ENCODE measurements at regions not wholly inside any gene's neighbourhood (a gene's known extent, or its start where the extent isn't known, plus 50 kb on each side); places are given as distances from the start of the nearest gene placed in this dataset.
"Not testable (repeated sequence)": the region's sequence is repeated elsewhere in the genome, so short reads cannot be mapped to it uniquely, and the experiment has no call there.

DNA sequence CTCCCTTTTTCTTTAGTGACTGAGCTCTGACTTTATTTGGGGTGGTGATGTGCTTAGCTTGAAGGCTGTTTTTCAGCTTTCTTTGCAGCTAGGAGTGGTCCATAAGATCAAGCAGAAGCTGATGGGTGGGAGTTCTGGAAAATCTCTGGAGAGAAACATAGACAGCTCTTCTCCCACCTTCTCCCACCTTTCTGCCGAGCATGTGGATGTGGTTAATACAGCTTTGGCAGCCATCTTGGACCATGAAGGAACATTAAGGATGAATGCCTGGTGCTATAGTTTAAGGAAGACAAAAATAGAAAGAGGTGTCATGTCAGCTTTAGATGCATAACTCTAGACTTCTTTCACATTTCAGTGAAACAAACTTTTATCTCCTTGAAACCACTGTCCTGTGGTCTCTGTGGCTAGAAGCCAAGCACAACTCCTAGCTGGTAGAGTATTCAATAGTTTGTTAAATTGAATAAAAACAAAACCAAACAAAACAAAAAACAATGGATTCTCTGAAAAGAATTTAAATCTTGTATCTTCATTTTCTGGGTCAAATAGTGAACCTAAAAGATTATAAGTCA, 203.6 kb upstream of the SESN3 start:
- DNase-seq (ENCODE audit: low read depth) = no peak

DNA sequence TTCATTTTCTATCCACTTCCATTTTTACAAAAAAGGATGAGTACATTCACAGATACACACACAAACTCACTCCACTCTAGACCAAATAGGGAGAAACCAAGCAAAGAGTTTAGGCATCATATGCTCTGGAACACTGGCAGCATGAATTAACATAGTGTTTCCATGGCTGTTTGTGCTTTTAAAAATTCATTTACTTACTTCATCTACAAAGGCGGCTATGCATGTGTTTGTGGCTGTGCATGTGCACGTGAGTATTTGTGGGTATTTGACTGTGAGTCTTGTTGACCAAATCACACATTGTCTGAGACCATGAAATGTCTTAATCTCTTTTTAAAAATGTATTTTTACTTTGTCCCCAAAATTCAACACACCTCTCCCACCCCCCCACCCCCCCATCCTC, 203.0 kb upstream of the SESN3 start:
- no peak for DNase-seq (ENCODE audit: low read depth)

GRCh38 chr11:95432714-95433503, 201.9 kb upstream of the SESN3 start:
- DNase-seq (ENCODE audit: low read depth) = no peak

DNA sequence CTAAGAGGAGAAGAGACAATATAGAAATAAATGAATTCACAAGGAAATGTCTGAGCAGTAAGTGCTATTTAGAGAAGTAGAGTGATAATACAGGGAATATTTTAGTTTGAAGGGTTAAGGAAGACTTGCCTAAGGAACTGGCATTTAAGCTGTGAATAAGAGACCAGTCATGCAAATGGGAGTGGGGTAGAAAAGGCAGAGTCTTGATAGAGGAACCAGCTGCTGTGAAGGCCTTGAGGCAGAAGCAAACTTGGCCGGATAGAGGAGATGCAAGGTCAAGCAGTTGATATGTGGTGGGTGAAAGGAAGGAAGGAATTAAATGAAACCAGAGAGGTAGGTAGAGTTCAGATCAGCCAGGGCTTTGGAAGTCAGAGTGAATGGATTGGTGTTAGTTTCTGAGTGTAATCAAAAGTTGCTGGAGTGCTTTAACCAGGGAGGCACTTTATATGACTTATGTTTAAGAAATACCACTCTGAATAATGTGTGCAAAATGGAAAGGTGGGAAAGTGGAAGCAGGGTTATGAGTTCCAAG, 198.4 kb upstream of the SESN3 start:
- DNase-seq (ENCODE audit: low read depth) = no peak

DNA sequence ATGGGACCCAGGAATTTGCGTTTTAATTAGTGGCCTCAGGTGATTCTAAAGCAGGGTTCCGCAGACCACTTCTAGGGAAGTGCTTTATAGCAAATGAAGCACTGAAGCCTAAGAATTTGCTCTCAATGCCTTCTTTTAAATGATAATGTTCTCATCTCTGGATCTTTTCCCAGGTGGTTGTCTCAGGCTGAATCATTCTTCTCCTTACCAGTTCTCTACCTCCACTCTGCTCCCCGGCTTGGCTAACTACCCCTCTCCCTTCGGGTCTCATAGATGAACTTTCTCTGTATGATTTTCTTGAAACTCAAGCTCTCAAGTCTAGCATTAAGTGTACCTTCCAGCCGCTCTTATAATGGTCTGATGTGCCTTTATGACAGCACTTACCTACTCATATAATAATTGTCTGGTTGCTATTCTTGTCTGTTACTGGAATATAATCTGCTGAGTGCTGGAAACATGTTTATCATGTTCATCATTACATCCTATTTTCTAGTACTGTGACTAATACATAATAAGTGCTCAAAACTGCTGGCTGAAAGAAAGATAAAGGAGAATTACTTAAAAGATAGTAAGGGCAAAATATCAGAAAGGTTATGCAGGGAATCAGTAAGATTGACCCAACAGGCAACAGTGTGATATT, 195.9 kb upstream of the SESN3 start:
- no peak for DNase-seq (ENCODE audit: low read depth)

GRCh38 chr11:95419915-95420314, 188.9 kb upstream of the SESN3 start:
- no peak for DNase-seq (ENCODE audit: low read depth)

- no peak for DNase-seq (ENCODE audit: low read depth)
Measured at GRCh38 chr11:95418916-95419315, 187.9 kb upstream of the SESN3 start.

DNA sequence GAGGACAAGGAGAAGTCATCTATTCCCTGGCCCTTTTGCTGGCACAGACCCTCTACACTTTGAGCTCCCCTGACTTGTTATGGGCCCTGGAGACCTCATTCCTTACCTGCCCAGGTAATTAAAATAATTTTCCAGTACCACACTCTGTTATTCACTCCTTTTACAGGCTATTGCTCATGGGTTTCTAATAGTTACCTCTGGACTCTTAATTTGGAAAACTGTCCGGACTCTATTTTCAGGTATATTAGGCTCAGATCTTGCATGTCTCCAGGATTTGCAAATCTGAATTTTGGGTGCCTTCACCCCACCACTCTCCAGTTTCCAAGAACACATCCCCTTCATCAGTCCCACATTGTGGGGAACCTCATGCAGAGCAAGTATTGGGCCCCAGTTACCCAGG, 186.8 kb upstream of the SESN3 start:
- no peak for DNase-seq (ENCODE audit: low read depth)

DNA sequence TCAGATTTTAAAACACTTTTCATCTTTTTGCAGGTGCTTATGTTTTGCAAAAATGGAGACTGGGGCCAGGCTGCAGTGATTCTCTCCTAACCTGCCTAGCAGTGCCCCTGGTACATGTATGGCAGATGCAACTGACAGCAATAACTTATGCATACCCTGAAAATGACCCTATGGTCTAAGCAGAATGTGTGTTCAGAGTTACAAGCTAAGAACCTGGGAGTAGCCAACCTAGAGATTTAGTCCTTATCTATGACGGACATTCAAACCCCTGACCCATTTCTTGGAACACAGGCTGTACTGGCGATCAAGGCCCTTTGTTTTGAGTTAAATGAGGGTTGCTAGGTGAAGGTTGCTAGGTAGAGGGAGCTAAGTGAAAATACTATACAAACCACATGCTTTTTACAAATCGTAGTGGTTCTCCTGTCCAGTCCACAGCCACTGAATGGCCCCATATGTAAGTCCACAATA, 184.9 kb upstream of the SESN3 start:
- no peak for DNase-seq (ENCODE audit: low read depth)

DNA sequence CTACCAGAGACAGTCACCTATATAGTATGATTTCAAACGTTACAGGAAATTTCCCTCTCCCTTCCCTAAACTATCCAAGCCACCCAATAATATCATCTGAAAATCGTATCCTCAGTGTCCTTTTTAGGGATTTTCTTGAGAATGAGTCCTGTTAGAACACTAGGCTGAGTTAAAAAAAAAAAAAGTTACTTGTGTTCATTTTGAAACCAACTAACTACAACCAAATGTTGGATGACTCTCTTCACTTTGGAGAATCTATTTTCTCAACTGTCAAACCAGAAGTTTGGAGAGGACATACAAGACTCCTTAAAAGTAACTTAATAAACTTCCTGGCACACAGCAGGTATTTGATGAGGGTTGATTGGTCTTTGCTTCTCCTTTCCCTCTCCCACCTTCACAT, 183.2 kb upstream of the SESN3 start:
- no peak for DNase-seq (ENCODE audit: low read depth)

DNA sequence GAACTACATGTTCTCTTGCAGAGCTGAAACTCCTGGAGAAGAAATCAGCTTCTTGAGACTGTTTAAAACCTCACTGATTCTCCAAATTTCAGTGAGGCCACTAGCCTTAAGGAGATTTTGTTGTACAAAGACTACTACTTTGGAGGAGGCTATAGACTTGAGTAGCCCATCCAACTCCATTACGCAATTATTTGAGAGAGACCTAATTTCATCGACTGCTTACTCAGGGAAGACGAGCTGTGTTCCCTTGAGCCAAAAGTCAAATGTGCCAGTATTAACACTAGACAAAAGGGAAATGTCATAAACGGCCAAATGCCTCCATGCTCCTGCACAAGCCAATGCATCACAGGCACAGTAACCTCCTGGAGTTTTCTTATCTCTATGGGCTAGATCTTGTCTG, 182.8 kb upstream of the SESN3 start:
- no peak for DNase-seq (ENCODE audit: low read depth)

DNA sequence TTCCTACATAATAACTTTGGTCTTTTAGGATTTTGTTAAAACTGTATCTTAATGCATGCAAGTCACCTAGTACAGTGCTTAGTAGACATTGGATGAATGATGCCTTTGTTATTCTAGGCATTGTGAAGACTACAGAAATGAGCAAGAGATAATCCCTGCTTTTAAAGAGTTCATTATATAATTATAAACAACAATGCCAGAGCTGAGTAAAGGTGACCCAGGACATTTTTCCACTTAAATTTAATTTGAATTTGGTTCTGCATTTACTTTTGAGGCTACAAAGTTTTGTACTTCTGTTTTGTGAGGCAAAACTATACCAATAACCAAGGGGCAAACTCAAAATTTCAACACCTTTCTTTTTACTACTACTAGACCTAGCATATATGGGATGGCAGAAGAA, 182.0 kb upstream of the SESN3 start:
- DNase-seq (ENCODE audit: low read depth) = no peak

DNA sequence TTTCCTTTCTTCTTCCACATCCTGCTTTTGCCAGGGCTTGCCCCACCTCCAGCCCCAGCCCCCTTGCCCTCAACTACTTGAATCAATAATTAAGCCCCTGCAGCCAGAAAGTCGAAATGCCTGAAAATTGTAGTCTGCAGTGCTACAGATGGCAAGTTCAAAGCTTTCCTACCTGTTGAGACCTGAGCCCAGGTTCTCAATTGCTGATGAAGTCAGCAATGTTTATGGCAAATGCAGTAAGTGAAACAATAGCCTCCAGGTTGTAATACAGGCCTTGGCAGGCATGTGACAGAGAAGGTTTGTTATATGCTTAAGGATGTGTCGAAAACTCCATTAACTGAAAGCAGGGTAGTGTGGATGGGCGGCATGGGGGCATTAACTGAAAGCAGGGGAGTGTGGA, 181.1 kb upstream of the SESN3 start:
- no peak for DNase-seq (ENCODE audit: low read depth)

- DNase-seq (ENCODE audit: low read depth) = not testable (repeated sequence)
Measured at GRCh38 chr11:95410707-95411106, 179.7 kb upstream of the SESN3 start.

GRCh38 chr11:95406271-95406670, 175.3 kb upstream of the SESN3 start:
- DNase-seq (ENCODE audit: low read depth) = no peak

- no peak for DNase-seq (ENCODE audit: low read depth)
Measured at GRCh38 chr11:95404370-95404769, 173.4 kb upstream of the SESN3 start.

- DNase-seq (ENCODE audit: low read depth) = no peak
Measured at GRCh38 chr11:95398437-95399112, 167.6 kb upstream of the SESN3 start.

DNA sequence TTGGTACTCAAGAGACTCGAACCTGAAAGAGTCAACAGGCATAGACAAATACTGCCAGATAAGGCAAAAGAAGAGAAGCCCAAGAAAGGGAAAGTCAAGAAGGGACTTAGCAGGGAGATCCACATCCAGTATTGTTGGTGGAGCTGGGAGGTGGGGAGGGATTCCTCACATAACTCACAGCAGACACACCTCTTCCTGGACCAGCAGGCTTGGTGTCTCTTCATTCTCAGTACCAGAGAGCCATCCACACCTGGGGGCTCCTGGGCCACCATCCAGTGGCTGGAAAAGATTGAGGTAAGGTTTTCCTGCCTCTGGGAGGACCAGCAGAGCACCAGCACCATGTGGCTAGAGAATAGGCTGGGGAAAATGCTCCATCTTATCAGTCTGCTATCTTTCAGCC, 161.6 kb upstream of the SESN3 start:
- no peak for DNase-seq (ENCODE audit: low read depth)

DNA sequence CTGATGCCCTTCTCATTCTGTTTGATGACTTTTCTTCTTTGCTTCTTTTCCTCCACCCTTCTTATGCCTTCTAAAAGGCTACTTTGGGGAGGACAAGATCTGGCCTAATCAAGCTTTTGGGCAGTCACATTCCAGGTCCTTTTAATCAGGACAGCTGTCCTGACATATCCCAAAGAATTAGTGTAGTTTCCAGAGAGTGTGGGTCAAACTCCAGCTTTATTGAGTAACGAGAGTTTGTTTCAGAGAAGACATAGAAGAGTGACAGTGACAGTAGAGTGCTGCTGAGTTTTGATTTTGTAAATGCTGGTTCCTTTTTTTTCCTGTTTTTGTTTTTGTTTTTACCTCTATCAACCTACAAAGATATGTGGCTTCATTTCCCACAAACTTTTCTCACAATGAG, 158.4 kb upstream of the SESN3 start:
- no peak for DNase-seq (ENCODE audit: low read depth)

DNA sequence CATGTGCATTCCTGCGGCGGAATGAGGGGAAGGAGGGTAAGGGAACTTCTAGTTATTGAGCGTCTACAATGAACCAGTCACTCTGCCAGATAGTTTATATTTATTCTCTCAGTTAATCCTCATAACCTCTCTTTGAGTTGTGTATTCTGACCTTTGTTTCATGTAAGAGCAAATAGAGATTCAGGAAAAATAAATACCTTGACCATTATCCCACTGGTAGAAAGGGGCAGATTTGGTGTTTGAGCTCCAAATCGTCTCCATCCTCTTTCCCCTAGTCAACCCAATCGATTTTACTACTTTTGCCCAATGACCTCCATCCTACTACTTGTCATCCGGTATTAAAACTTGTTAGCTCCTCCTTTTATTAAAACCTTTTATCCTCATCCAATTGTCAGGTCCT, 157.1 kb upstream of the SESN3 start:
- DNase-seq (ENCODE audit: low read depth) = no peak

DNA sequence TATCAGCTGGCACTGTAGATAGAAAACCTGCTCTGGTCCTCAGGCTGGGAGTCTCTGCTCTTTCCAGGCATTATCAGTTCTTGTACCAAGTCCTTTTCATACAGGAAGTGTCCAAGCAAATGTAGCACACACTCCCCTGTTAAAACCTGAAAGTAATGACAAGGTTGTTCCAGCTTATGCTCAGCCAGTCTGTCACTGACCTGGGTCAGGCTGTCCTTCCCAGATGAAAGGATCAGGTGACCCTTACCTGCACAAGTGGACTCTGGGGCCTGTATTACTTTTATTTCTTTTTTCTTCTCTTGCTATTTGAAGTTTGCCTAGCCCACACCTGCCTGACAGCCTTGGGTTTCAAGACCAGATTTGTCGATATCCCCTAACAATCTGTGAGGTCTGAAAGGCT, 156.3 kb upstream of the SESN3 start:
- no peak for DNase-seq (ENCODE audit: low read depth)

- DNase-seq (ENCODE audit: low read depth) = no peak
Measured at GRCh38 chr11:95385577-95385976, 154.6 kb upstream of the SESN3 start.

DNA sequence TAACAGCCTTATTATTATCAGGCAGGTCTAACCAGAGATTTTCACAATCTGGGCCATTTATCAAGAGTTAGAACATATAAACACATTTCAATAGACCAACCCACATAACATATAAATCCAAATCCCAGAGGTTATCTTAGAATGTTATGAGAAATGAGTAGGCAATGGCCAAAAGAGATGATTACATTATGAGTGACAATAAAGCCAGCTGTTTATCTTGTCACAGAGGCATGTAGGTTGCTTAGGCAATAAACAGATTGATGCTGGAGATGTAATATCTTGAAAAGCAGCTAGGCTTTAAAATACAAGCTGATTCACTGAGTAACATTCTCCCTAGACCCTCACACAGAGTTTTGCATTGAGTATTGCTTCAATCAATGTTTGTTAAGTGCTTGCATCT, 148.5 kb upstream of the SESN3 start:
- DNase-seq (ENCODE audit: low read depth) = no peak

Data from activated T-cell treated with anti-CD3 and anti-CD28 coated beads for 1 hour (primary cell).